GM12891 (cell line): ENCODE measurements at regions not wholly inside any gene's neighbourhood (a gene's known extent, or its start where the extent isn't known, plus 50 kb on each side); places are given as distances from the start of the nearest gene placed in this dataset.

Source experiments
- POLR2A ChIP-seq: IDR thresholded peaks from 2 replicates; pipeline ENCODE4 v1.6.1; 2011; ENCODE audit warnings: low read depth, low read length, control low read depth
- POLR2AphosphoS5 ChIP-seq: IDR thresholded peaks from 2 replicates; pipeline ENCODE4 v1.6.1; 2011; ENCODE audit warnings: low read depth, low read length, control low read depth

DNA sequence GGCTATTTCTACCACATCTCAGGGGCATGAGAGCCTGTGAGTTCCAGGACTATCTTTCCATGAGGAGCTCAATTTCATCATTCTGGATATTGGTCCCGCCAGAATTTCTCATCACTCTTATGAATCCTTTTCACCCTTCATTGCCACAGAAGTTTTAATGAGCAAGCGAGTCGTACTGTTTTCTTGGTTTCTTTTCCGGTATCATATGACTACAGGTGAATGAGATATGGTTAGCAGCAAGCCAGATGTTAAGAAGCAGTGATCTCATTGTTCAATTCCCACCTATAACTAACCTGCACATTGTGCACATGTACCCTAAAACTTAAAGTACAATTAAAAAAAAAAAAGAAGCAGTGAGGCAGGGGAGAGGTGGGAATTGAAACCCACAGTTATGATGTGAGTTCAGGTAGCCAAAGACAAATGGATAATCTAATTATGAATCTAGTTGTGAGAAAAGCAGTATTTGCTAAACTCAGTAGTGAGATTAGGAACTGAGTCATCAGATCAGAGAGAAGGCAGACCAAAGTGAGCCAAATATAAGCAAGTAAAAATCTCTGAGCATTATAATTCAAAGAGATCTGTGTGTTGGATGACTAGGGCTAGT is 78.0 kb upstream of the ELOVL5 start:
- no peak for TF ChIP-seq POLR2A
- no peak for TF ChIP-seq POLR2AphosphoS5
